ENCODE measurements at regions not wholly inside any gene's neighbourhood (a gene's known extent, or its start where the extent isn't known, plus 50 kb on each side); places are given as distances from the start of the nearest gene placed in this dataset.

GRCh38 chr18:30920351-30920750, 122.2 kb downstream of the DSC3 start:
- H3K27me3 Mint-ChIP-seq (ENCODE audit: low read depth): no peaks in the 10 kb centered on the region
- Histone ChIP-seq H3K18ac (ENCODE audit: insufficient read length, low read depth, low read length) (no peak overlapping the region), H3K27me3 (ENCODE audit: insufficient read depth, low read length) (no peaks in the 10 kb centered on the region), H3K23ac (ENCODE audit: insufficient read length, low read depth, low read length) (no peak overlapping the region), H3K9ac (ENCODE audit: extremely low read depth, insufficient read length, low read length) (no peak overlapping the region), H2BK120ac (ENCODE audit: low read depth, low read length, poor library complexity, severe bottlenecking) (no peak overlapping the region), H3K4ac (ENCODE audit: low read depth, low read length) (no peak overlapping the region), H3K79me1 (ENCODE audit: insufficient read depth, low read depth, low read length, poor library complexity, severe bottlenecking) (no peaks in the 10 kb centered on the region), H3K14ac (ENCODE audit: insufficient read depth, low read length) (no peak overlapping the region), H3K27ac (ENCODE audit: insufficient read length, low read depth, low read length) (no peak overlapping the region), H3K4me1 (ENCODE audit: insufficient read depth, low read length) (no peaks in the 10 kb centered on the region), H2BK20ac (ENCODE audit: low read depth, low read length, poor library complexity, severe bottlenecking) (no peak overlapping the region), H3T11ph (ENCODE audit: low read length) (no peak overlapping the region), H3K23me2 (ENCODE audit: insufficient read length, low read depth, low read length, poor library complexity, severe bottlenecking) (no peaks in the 10 kb centered on the region), H4K91ac (ENCODE audit: insufficient read length, low read depth, low read length) (no peak overlapping the region), H3K56ac (ENCODE audit: insufficient read length, low read depth, low read length) (no peak overlapping the region), H3K4me2 (ENCODE audit: insufficient read depth, insufficient read length, low read length) (no peak overlapping the region), H2BK15ac (ENCODE audit: low read depth, low read length) (no peak overlapping the region), H3K9me3 (ENCODE audit: control insufficient read depth, low read depth, low read length) (no peaks in the 10 kb centered on the region), H4K5ac (ENCODE audit: insufficient read length, low read depth, low read length) (no peak overlapping the region), H4K20me1 (ENCODE audit: control insufficient read depth, insufficient read depth, insufficient read length) (no peaks in the 10 kb centered on the region), H4K8ac (replicated peaks; ENCODE audit: insufficient read length, low read depth, low read length) (no peak overlapping the region), H2AK5ac (ENCODE audit: insufficient read length, low read length) (no peak overlapping the region), H2AFZ (ENCODE audit: low read length) (no peak overlapping the region), H2BK5ac (ENCODE audit: insufficient read length, low read length) (no peak overlapping the region), H3K79me2 (ENCODE audit: insufficient read depth, low read length) (no peaks in the 10 kb centered on the region), H2BK12ac (ENCODE audit: insufficient read length, low read depth, low read length) (no peak overlapping the region)
- no peak for TF ChIP-seq CTCF (conservative IDR thresholded peaks at IDR 0.05)
- H3K27ac Mint-ChIP-seq: no peak overlapping the region
- H3K4me3 Mint-ChIP-seq: no peak overlapping the region
- no peak for DNase-seq
- WGBS (ENCODE audit: extremely low coverage, insufficient read length, low lambda C conversion rate): no CpG with 5 or more reads among the region's 3 CpGs
- H3K4me1 Mint-ChIP-seq: no peaks in the 10 kb centered on the region
- no peaks in the 10 kb centered on the region for H3K36me3 Mint-ChIP-seq (ENCODE audit: insufficient read depth in 1 of 3, low read depth in 3 of 3)
- no peaks in the 10 kb centered on the region for H3K9me3 Mint-ChIP-seq
